ENCODE measurements at regions not wholly inside any gene's neighbourhood (a gene's known extent, or its start where the extent isn't known, plus 50 kb on each side); places are given as distances from the start of the nearest gene placed in this dataset.

- peak in 1 of 3 donors; percentile 25 for DNase-seq
- no peak for ATAC-seq (ENCODE audit: insufficient read depth, low FRiP score)
- Histone ChIP-seq H3K4me1 (ENCODE audit: control insufficient read depth in 5 of 5, insufficient read depth in 5 of 5, low read length in 5 of 5) (peaks cover 0 to 11% (median 0%) of the 10 kb centered on the region in 5 donors), H3K36me3 (ENCODE audit: control insufficient read depth in 4 of 4, insufficient read depth in 4 of 4, low read length in 4 of 4) (no peaks in the 10 kb centered on the region), H3K4me3 (no peak overlapping the region), H3K27me3 (ENCODE audit: control insufficient read depth in 3 of 3, insufficient read depth in 3 of 3, low read length in 2 of 3) (no peaks in the 10 kb centered on the region), H3K9me3 (ENCODE audit: control insufficient read depth in 4 of 4, insufficient read depth in 3 of 4, low read length in 3 of 4) (peaks cover 0 to 13% (median 4%) of the 10 kb centered on the region in 4 donors), H3K27ac (ENCODE audit: low read depth in 1 of 2, low read length in 1 of 2) (no peak overlapping the region), H3K9ac (ENCODE audit: insufficient read depth in 1 of 2, low read length in 2 of 2) (no peak overlapping the region)
- 86 to 88% methylated on average over 8 of the region's 8 CpGs for WGBS, 2 donors
- no peak for TF ChIP-seq CTCF (IDR thresholded peaks at IDR 0.05; ENCODE audit: control extremely low read depth, extremely low read depth)
These were observed 142.1 kb downstream of the CD83 start for GRCh38 chr6:14259594-14260152.

- 97 to 100% methylated on average over 1 of the region's 1 CpG for WGBS, 2 donors
- DNase-seq (no peak), ATAC-seq (ENCODE audit: insufficient read depth, low FRiP score) (no peak)
- no peak for TF ChIP-seq CTCF (IDR thresholded peaks at IDR 0.05; ENCODE audit: control extremely low read depth, extremely low read depth)
- no peak overlapping the region for H3K4me3 ChIP-seq
- H3K27ac ChIP-seq (ENCODE audit: low read depth in 1 of 2, low read length in 1 of 2): no peak overlapping the region
- H3K27me3 ChIP-seq (ENCODE audit: control insufficient read depth in 3 of 3, insufficient read depth in 3 of 3, low read length in 2 of 3): no peaks in the 10 kb centered on the region
- peaks cover 0 to 13% (median 6%) of the 10 kb centered on the region in 4 donors for H3K9me3 ChIP-seq (ENCODE audit: control insufficient read depth in 4 of 4, insufficient read depth in 3 of 4, low read length in 3 of 4)
- H3K9ac ChIP-seq (ENCODE audit: insufficient read depth in 1 of 2, low read length in 2 of 2): no peak overlapping the region
- no peaks in the 10 kb centered on the region for H3K36me3 ChIP-seq (ENCODE audit: control insufficient read depth in 4 of 4, insufficient read depth in 4 of 4, low read length in 4 of 4)
- peaks cover 0 to 11% (median 0%) of the 10 kb centered on the region in 5 donors for H3K4me1 ChIP-seq (ENCODE audit: control insufficient read depth in 5 of 5, insufficient read depth in 5 of 5, low read length in 5 of 5)
These were observed 143.3 kb downstream of the CD83 start for GRCh38 chr6:14260839-14261238.

- no peak overlapping the region for H3K9ac ChIP-seq (ENCODE audit: insufficient read depth in 1 of 2, low read length in 2 of 2)
- WGBS, 2 donors: 89 to 94% methylated on average over 1 of the region's 1 CpG
- H3K27me3 ChIP-seq (ENCODE audit: control insufficient read depth in 3 of 3, insufficient read depth in 3 of 3, low read length in 2 of 3): no peaks in the 10 kb centered on the region
These were observed 146.4 kb downstream of the CD83 start for GRCh38 chr6:14263881-14264424.

More at GRCh38 chr6:14263881-14264424, 146.4 kb downstream of the CD83 start:
- no peak for TF ChIP-seq CTCF (IDR thresholded peaks at IDR 0.05; ENCODE audit: control extremely low read depth, extremely low read depth)
- Histone ChIP-seq H3K27ac (ENCODE audit: low read depth in 1 of 2, low read length in 1 of 2) (no peak overlapping the region), H3K36me3 (ENCODE audit: control insufficient read depth in 4 of 4, insufficient read depth in 4 of 4, low read length in 4 of 4) (no peaks in the 10 kb centered on the region), H3K4me3 (no peak overlapping the region), H3K9me3 (ENCODE audit: control insufficient read depth in 4 of 4, insufficient read depth in 3 of 4, low read length in 3 of 4) (peaks cover 0 to 13% (median 6%) of the 10 kb centered on the region in 4 donors), H3K4me1 (ENCODE audit: control insufficient read depth in 5 of 5, insufficient read depth in 5 of 5, low read length in 5 of 5) (peaks cover 0 to 8% (median 0%) of the 10 kb centered on the region in 5 donors)
- no peak for ATAC-seq (ENCODE audit: insufficient read depth, low FRiP score)
- DNase-seq: no peak
